Activated naive CD8-positive, alpha-beta T cell treated with anti-CD3 and anti-CD28 coated beads for 36 hours (primary cell): ENCODE measurements at regions not wholly inside any gene's neighbourhood (a gene's known extent, or its start where the extent isn't known, plus 50 kb on each side); places are given as distances from the start of the nearest gene placed in this dataset.

ENCODE experiments used
- DNase-seq: peaks from one replicate; pipeline ENCODE4 v3.0.0; 2021
- H3K27ac Mint-ChIP-seq: one replicate; pipeline ENCODE4 v1.8.0; 2022; ENCODE audit warnings: mild to moderate bottlenecking, moderate library complexity, mixed read lengths
- H3K27me3 Mint-ChIP-seq: one replicate; pipeline ENCODE4 v1.8.0; 2022; ENCODE audit warnings: mild to moderate bottlenecking, mixed read lengths
- H3K36me3 Mint-ChIP-seq: one replicate; pipeline ENCODE4 v1.8.0; 2021; ENCODE audit warnings: mild to moderate bottlenecking, mixed read lengths
- H3K4me1 Mint-ChIP-seq: one replicate; pipeline ENCODE4 v1.8.0; 2021; ENCODE audit warnings: mixed read lengths
- H3K4me3 Mint-ChIP-seq: one replicate; pipeline ENCODE4 v1.8.0; 2022; ENCODE audit warnings: mild to moderate bottlenecking, moderate library complexity, mixed read lengths
- H3K9me3 Mint-ChIP-seq: one replicate; pipeline ENCODE4 v1.8.0; 2022; ENCODE audit warnings: mixed read lengths

- Mint-ChIP-seq H3K36me3 (no peaks in the 10 kb centered on the region), H3K9me3 (no peaks in the 10 kb centered on the region), H3K4me3 (no peak overlapping the region), H3K27me3 (peaks cover 4% of the 10 kb centered on the region), H3K27ac (no peak overlapping the region), H3K4me1 (no peaks in the 10 kb centered on the region)
- DNase-seq = no peak
Measured at GRCh38 chr1:29634746-29635335, 398.5 kb downstream of the PTPRU start.

- Mint-ChIP-seq H3K27me3 (peaks cover 4% of the 10 kb centered on the region), H3K4me1 (no peaks in the 10 kb centered on the region), H3K36me3 (no peaks in the 10 kb centered on the region), H3K27ac (no peak overlapping the region), H3K4me3 (no peak overlapping the region), H3K9me3 (no peaks in the 10 kb centered on the region)
- no peak for DNase-seq
Measured at GRCh38 chr1:29634324-29634723, 398.0 kb downstream of the PTPRU start.

- no peak for DNase-seq
- no peak overlapping the region for H3K27ac Mint-ChIP-seq
- no peak overlapping the region for H3K4me3 Mint-ChIP-seq
Measured at GRCh38 chr1:29633771-29634170, 397.4 kb downstream of the PTPRU start.

GRCh38 chr1:29632806-29633615 is 396.7 kb downstream of the PTPRU start:
- no peaks in the 10 kb centered on the region for H3K36me3 Mint-ChIP-seq

More at GRCh38 chr1:29633771-29634170, 397.4 kb downstream of the PTPRU start:
- Mint-ChIP-seq H3K9me3 (no peaks in the 10 kb centered on the region), H3K36me3 (no peaks in the 10 kb centered on the region), H3K27me3 (peaks cover 4% of the 10 kb centered on the region), H3K4me1 (no peaks in the 10 kb centered on the region)

GRCh38 chr1:29631836-29632805 is 395.8 kb downstream of the PTPRU start:
- H3K27me3 Mint-ChIP-seq = peaks cover 4% of the 10 kb centered on the region
- no peaks in the 10 kb centered on the region for H3K36me3 Mint-ChIP-seq
- H3K27ac Mint-ChIP-seq = no peak overlapping the region
- H3K4me1 Mint-ChIP-seq = no peaks in the 10 kb centered on the region
- H3K9me3 Mint-ChIP-seq = no peaks in the 10 kb centered on the region
- no peak overlapping the region for H3K4me3 Mint-ChIP-seq
- DNase-seq = no peak

More at GRCh38 chr1:29632806-29633615, 396.7 kb downstream of the PTPRU start:
- no peaks in the 10 kb centered on the region for H3K4me1 Mint-ChIP-seq
- DNase-seq = no peak
- H3K4me3 Mint-ChIP-seq = no peak overlapping the region
- peaks cover 4% of the 10 kb centered on the region for H3K27me3 Mint-ChIP-seq
- no peak overlapping the region for H3K27ac Mint-ChIP-seq
- H3K9me3 Mint-ChIP-seq = no peaks in the 10 kb centered on the region

GRCh38 chr1:29631361-29631760 is 395.0 kb downstream of the PTPRU start:
- Mint-ChIP-seq H3K9me3 (no peaks in the 10 kb centered on the region), H3K27ac (no peak overlapping the region), H3K36me3 (no peaks in the 10 kb centered on the region), H3K27me3 (peaks cover 7% of the 10 kb centered on the region), H3K4me3 (no peak overlapping the region), H3K4me1 (no peaks in the 10 kb centered on the region)
- DNase-seq = no peak

- no peak overlapping the region for H3K27ac Mint-ChIP-seq
- H3K27me3 Mint-ChIP-seq = peaks cover 7% of the 10 kb centered on the region
- H3K9me3 Mint-ChIP-seq = no peaks in the 10 kb centered on the region
- no peak overlapping the region for H3K4me3 Mint-ChIP-seq
- H3K4me1 Mint-ChIP-seq = no peaks in the 10 kb centered on the region
- no peaks in the 10 kb centered on the region for H3K36me3 Mint-ChIP-seq
- DNase-seq = no peak
Measured at GRCh38 chr1:29630756-29631155, 394.4 kb downstream of the PTPRU start.

GRCh38 chr1:29629814-29630516 is 393.6 kb downstream of the PTPRU start:
- no peak overlapping the region for H3K4me3 Mint-ChIP-seq
- no peaks in the 10 kb centered on the region for H3K4me1 Mint-ChIP-seq
- no peak overlapping the region for H3K27ac Mint-ChIP-seq
- no peaks in the 10 kb centered on the region for H3K9me3 Mint-ChIP-seq
- no peak for DNase-seq
- H3K27me3 Mint-ChIP-seq = peaks cover 7% of the 10 kb centered on the region
- H3K36me3 Mint-ChIP-seq = no peaks in the 10 kb centered on the region

- Mint-ChIP-seq H3K9me3 (no peaks in the 10 kb centered on the region), H3K4me1 (no peaks in the 10 kb centered on the region), H3K27me3 (peaks cover 7% of the 10 kb centered on the region), H3K36me3 (no peaks in the 10 kb centered on the region), H3K4me3 (no peak overlapping the region), H3K27ac (no peak overlapping the region)
- no peak for DNase-seq
Measured at GRCh38 chr1:29629401-29629800, 393.1 kb downstream of the PTPRU start.

- Mint-ChIP-seq H3K4me1 (no peaks in the 10 kb centered on the region), H3K27me3 (peaks cover 3% of the 10 kb centered on the region), H3K36me3 (no peaks in the 10 kb centered on the region), H3K4me3 (no peak overlapping the region), H3K27ac (no peak overlapping the region), H3K9me3 (no peaks in the 10 kb centered on the region)
- no peak for DNase-seq
Measured at GRCh38 chr1:29628190-29628589, 391.9 kb downstream of the PTPRU start.

- Mint-ChIP-seq H3K9me3 (no peaks in the 10 kb centered on the region), H3K4me1 (no peaks in the 10 kb centered on the region), H3K4me3 (no peak overlapping the region), H3K27ac (no peak overlapping the region), H3K27me3 (peaks cover 11% of the 10 kb centered on the region), H3K36me3 (no peaks in the 10 kb centered on the region)
- no peak for DNase-seq
Measured at GRCh38 chr1:29626726-29627125, 390.4 kb downstream of the PTPRU start.

- Mint-ChIP-seq H3K9me3 (no peaks in the 10 kb centered on the region), H3K36me3 (no peaks in the 10 kb centered on the region), H3K4me3 (no peak overlapping the region), H3K4me1 (no peaks in the 10 kb centered on the region), H3K27ac (no peak overlapping the region), H3K27me3 (peaks cover 11% of the 10 kb centered on the region)
- no peak for DNase-seq
Measured at GRCh38 chr1:29626066-29626465, 389.7 kb downstream of the PTPRU start.

- Mint-ChIP-seq H3K4me1 (no peaks in the 10 kb centered on the region), H3K9me3 (no peaks in the 10 kb centered on the region), H3K36me3 (no peaks in the 10 kb centered on the region), H3K4me3 (no peak overlapping the region), H3K27me3 (peaks cover 11% of the 10 kb centered on the region), H3K27ac (no peak overlapping the region)
- no peak for DNase-seq
Measured at GRCh38 chr1:29625084-29625420, 388.7 kb downstream of the PTPRU start.

- H3K36me3 Mint-ChIP-seq = no peaks in the 10 kb centered on the region
- H3K4me3 Mint-ChIP-seq = no peak overlapping the region
- DNase-seq = no peak
- H3K27ac Mint-ChIP-seq = no peak overlapping the region
- H3K27me3 Mint-ChIP-seq = peaks cover 11% of the 10 kb centered on the region
- H3K4me1 Mint-ChIP-seq = no peaks in the 10 kb centered on the region
- H3K9me3 Mint-ChIP-seq = no peaks in the 10 kb centered on the region
Measured at GRCh38 chr1:29624320-29625083, 388.2 kb downstream of the PTPRU start.
